ENCODE measurements at regions not wholly inside any gene's neighbourhood (a gene's known extent, or its start where the extent isn't known, plus 50 kb on each side); places are given as distances from the start of the nearest gene placed in this dataset.

- no peak for DNase-seq
- H3K9me3 ChIP-seq (replicated peaks): no peaks in the 10 kb centered on the region
- no peaks in the 10 kb centered on the region for H3K27me3 ChIP-seq
- peaks cover 15% of the 10 kb centered on the region for H3K4me1 ChIP-seq
- H3K36me3 ChIP-seq: no peaks in the 10 kb centered on the region
- no peak overlapping the region for H3K4me3 ChIP-seq
- no peak overlapping the region for H3K27ac ChIP-seq
Observed at GRCh38 chr18:25810736-25811135, 279.7 kb downstream of the SS18 start.

- H3K4me1 ChIP-seq: peaks cover 4% of the 10 kb centered on the region; the same call in 1 of the 2 replicates
- no peak overlapping the region for H3K4me3 ChIP-seq
- H3K27ac ChIP-seq: no peak overlapping the region
- no peaks in the 10 kb centered on the region for H3K9me3 ChIP-seq (replicated peaks)
- DNase-seq: no peak
- no peaks in the 10 kb centered on the region for H3K27me3 ChIP-seq
- H3K36me3 ChIP-seq: no peaks in the 10 kb centered on the region
Observed at GRCh38 chr18:25805939-25806338, 284.5 kb downstream of the SS18 start.

- Histone ChIP-seq H3K27me3 (no peaks in the 10 kb centered on the region), H3K9me3 (replicated peaks) (no peaks in the 10 kb centered on the region), H3K27ac (no peak overlapping the region), H3K4me1 (peaks cover 4% of the 10 kb centered on the region; the same call in 1 of the 2 replicates), H3K36me3 (no peaks in the 10 kb centered on the region), H3K4me3 (no peak overlapping the region)
- DNase-seq: no peak
Observed at GRCh38 chr18:25805323-25805722, 285.1 kb downstream of the SS18 start.

- Histone ChIP-seq H3K4me3 (no peak overlapping the region), H3K9me3 (replicated peaks) (no peaks in the 10 kb centered on the region), H3K4me1 (peaks cover 30% of the 10 kb centered on the region), H3K27ac (peak overlapping the region; percentile 70; the same call in 1 of the 2 replicates), H3K27me3 (no peaks in the 10 kb centered on the region), H3K36me3 (no peaks in the 10 kb centered on the region)
- no peak for DNase-seq
Observed at GRCh38 chr18:25799231-25799630, 291.2 kb downstream of the SS18 start.

GRCh38 chr18:25798046-25798445 is 292.4 kb downstream of the SS18 start:
- DNase-seq: peak; percentile 71 to 84
- no peaks in the 10 kb centered on the region for H3K36me3 ChIP-seq
- H3K27ac ChIP-seq: peak overlapping the region; percentile 70

GRCh38 chr18:25795213-25795612 is 295.2 kb downstream of the SS18 start:
- Histone ChIP-seq H3K27ac (no peak overlapping the region), H3K4me3 (no peak overlapping the region), H3K36me3 (no peaks in the 10 kb centered on the region), H3K27me3 (no peaks in the 10 kb centered on the region), H3K9me3 (replicated peaks) (no peaks in the 10 kb centered on the region), H3K4me1 (peaks cover 30% of the 10 kb centered on the region)
- no peak for DNase-seq

More at GRCh38 chr18:25798046-25798445, 292.4 kb downstream of the SS18 start:
- no peaks in the 10 kb centered on the region for H3K27me3 ChIP-seq
- H3K9me3 ChIP-seq (replicated peaks): no peaks in the 10 kb centered on the region
- peaks cover 30% of the 10 kb centered on the region for H3K4me1 ChIP-seq
- no peak overlapping the region for H3K4me3 ChIP-seq

- peak overlapping the region; percentile 68 for H3K27ac ChIP-seq
- H3K4me3 ChIP-seq: no peak overlapping the region
- H3K27me3 ChIP-seq: no peaks in the 10 kb centered on the region
- H3K4me1 ChIP-seq: peaks cover 14% of the 10 kb centered on the region
- H3K9me3 ChIP-seq (replicated peaks): no peaks in the 10 kb centered on the region
- peak; percentile 21 to 31 for DNase-seq
- H3K36me3 ChIP-seq: no peaks in the 10 kb centered on the region
Observed at GRCh38 chr18:25787276-25787675, 303.1 kb downstream of the SS18 start.

GRCh38 chr18:25786758-25787157 is 303.7 kb downstream of the SS18 start:
- Histone ChIP-seq H3K36me3 (no peaks in the 10 kb centered on the region), H3K9me3 (replicated peaks) (no peaks in the 10 kb centered on the region), H3K4me3 (no peak overlapping the region), H3K4me1 (peaks cover 14% of the 10 kb centered on the region), H3K27me3 (no peaks in the 10 kb centered on the region), H3K27ac (peak overlapping the region; percentile 68)
- peak; percentile 22 to 31 for DNase-seq

- H3K9me3 ChIP-seq (replicated peaks): no peaks in the 10 kb centered on the region
- H3K27ac ChIP-seq: no peak overlapping the region
- H3K36me3 ChIP-seq: no peaks in the 10 kb centered on the region
- DNase-seq: no peak
- H3K27me3 ChIP-seq: no peaks in the 10 kb centered on the region
- H3K4me1 ChIP-seq: no peaks in the 10 kb centered on the region
- H3K4me3 ChIP-seq: no peak overlapping the region
Observed at GRCh38 chr18:25780105-25780504, 310.3 kb downstream of the SS18 start.

- no peak overlapping the region for H3K27ac ChIP-seq
- H3K36me3 ChIP-seq: no peaks in the 10 kb centered on the region
- no peak for DNase-seq
- H3K4me3 ChIP-seq: no peak overlapping the region
- H3K9me3 ChIP-seq (replicated peaks): no peaks in the 10 kb centered on the region
- H3K4me1 ChIP-seq: no peaks in the 10 kb centered on the region
- no peaks in the 10 kb centered on the region for H3K27me3 ChIP-seq
Observed at GRCh38 chr18:25771796-25772195, 318.6 kb downstream of the SS18 start.

- no peaks in the 10 kb centered on the region for H3K9me3 ChIP-seq (replicated peaks)
- no peak overlapping the region for H3K27ac ChIP-seq
- no peak overlapping the region for H3K4me3 ChIP-seq
- DNase-seq: no peak
- no peaks in the 10 kb centered on the region for H3K4me1 ChIP-seq
- no peaks in the 10 kb centered on the region for H3K36me3 ChIP-seq
- no peaks in the 10 kb centered on the region for H3K27me3 ChIP-seq
Observed at GRCh38 chr18:25764777-25765176, 325.6 kb downstream of the SS18 start.

GRCh38 chr18:25759111-25759510 is 331.3 kb downstream of the SS18 start:
- H3K27me3 ChIP-seq: no peaks in the 10 kb centered on the region
- peaks cover 6% of the 10 kb centered on the region for H3K4me1 ChIP-seq
- H3K36me3 ChIP-seq: no peaks in the 10 kb centered on the region
- H3K4me3 ChIP-seq: no peak overlapping the region
- no peaks in the 10 kb centered on the region for H3K9me3 ChIP-seq (replicated peaks)
- DNase-seq: no peak
- H3K27ac ChIP-seq: no peak overlapping the region

GRCh38 chr18:25743646-25744151 is 346.7 kb downstream of the SS18 start:
- Histone ChIP-seq H3K4me1 (peaks cover 40% of the 10 kb centered on the region), H3K27me3 (no peaks in the 10 kb centered on the region), H3K36me3 (no peaks in the 10 kb centered on the region), H3K4me3 (no peak overlapping the region), H3K9me3 (replicated peaks) (no peaks in the 10 kb centered on the region), H3K27ac (peak overlapping the region; percentile 10; the same call in 1 of the 2 replicates)
- peak; percentile 17 to 38 for DNase-seq

GRCh38 chr18:25739376-25739775 is 351.0 kb downstream of the SS18 start:
- DNase-seq: no peak
- Histone ChIP-seq H3K4me3 (no peak overlapping the region), H3K27me3 (no peaks in the 10 kb centered on the region), H3K9me3 (replicated peaks) (no peaks in the 10 kb centered on the region), H3K27ac (peak overlapping the region; percentile 98), H3K36me3 (no peaks in the 10 kb centered on the region), H3K4me1 (peaks cover 66% of the 10 kb centered on the region)

- peak; percentile 93 to 97 for DNase-seq
Observed at GRCh38 chr18:25737710-25738311, 352.6 kb downstream of the SS18 start.

GRCh38 chr18:25736516-25736915 is 353.9 kb downstream of the SS18 start:
- no peaks in the 10 kb centered on the region for H3K36me3 ChIP-seq
- H3K4me1 ChIP-seq: peaks cover 53% of the 10 kb centered on the region
- peak in 1 of 2 experiments; percentile 4 for DNase-seq
- H3K4me3 ChIP-seq: no peak overlapping the region
- H3K27ac ChIP-seq: peak overlapping the region; percentile 98
- H3K27me3 ChIP-seq: no peaks in the 10 kb centered on the region
- no peaks in the 10 kb centered on the region for H3K9me3 ChIP-seq (replicated peaks)

More at GRCh38 chr18:25737710-25738311, 352.6 kb downstream of the SS18 start:
- Histone ChIP-seq H3K27me3 (no peaks in the 10 kb centered on the region), H3K36me3 (no peaks in the 10 kb centered on the region), H3K4me3 (peak overlapping the region; percentile 23), H3K27ac (peak overlapping the region; percentile 98), H3K4me1 (peaks cover 57% of the 10 kb centered on the region), H3K9me3 (replicated peaks) (no peaks in the 10 kb centered on the region)

Measured in SJCRH30 (cell line).